GM21381 (cell line): ENCODE measurements at regions not wholly inside any gene's neighbourhood (a gene's known extent, or its start where the extent isn't known, plus 50 kb on each side); places are given as distances from the start of the nearest gene placed in this dataset.

ENCODE experiments used
- ATAC-seq: cut with Tn5 transposase; IDR thresholded peaks from one replicate; pipeline ENCODE4 v1.9.1; 2021; ENCODE audit warnings: mild to moderate bottlenecking, moderate library complexity; ENCODE audit not compliant: unreplicated experiment

DNA sequence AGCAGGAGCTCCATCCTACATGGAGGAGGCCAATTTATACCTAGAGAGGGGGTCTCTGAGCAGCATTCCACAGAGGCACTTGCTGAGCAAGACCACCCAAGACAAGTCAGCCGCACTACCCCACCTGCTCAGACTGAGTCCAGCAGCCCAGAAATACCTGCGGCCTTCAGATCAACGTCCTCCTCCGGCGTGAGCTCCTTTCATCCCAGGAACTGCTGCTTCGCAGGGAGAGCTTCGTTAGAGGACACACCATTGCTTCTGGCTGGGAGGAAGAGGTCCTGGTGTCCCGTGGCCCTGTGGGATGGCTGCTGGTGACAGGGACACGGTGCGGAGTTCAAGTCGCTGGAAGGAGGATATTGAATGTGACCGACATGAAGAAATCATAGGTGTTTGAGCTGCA, 216.9 kb upstream of the PPP2R2D start:
- ATAC-seq, result no peak

- no peak for ATAC-seq
Observed at GRCh38 chr10:131685007-131685406, 215.8 kb upstream of the PPP2R2D start.

DNA sequence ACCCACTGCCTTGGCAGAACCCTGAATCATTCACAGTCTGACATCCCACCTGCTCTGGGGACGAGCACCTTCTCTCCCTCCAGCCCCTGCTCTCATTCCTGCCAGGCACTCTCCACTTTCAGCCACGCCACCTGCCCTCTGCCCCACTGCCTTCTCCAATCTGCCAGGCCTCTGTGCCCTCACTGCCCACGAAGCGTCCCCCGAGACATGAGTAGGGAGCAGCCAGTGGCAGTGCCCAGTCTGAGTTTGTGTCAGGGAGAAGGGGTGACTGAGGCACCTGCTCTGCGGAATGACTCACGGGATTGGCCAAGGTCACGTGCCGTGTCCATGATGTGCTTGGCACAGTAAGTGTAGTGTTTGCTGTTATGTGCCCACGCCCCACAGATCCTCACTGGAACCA, 215.2 kb upstream of the PPP2R2D start:
- ATAC-seq, result no peak

DNA sequence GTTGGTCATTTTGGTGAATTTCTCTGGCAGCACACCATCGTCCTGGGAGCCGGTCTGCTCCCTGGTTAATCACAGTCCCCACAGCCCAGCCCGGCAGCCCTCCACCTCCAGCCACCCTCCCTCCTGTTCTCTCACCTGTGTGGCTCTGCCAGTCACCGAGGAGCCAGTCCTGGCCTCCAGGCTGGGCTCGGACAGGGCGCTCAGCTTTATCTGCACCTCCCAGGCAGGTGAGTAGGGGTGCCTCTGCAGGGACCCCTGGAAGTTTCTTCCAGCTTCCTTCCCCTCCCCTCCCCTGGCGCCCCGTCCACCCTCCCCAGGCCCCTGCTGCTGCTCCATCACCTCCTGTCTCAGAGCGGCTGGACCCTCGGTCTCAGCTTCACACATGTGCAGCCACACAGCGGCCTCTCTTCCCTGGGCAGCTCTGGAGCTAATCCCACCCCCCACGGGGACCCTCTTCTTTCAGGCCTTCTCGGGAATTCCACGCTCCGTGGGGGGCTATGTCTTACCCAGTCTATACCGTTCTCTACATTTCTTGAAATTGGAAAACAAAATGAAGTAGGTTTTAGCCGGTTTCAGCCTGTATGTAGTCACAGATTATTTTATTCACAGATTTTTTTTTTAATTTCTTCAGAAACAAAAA, 213.9 kb upstream of the PPP2R2D start:
- ATAC-seq, result no peak

GRCh38 chr10:131688304-131688703, 212.5 kb upstream of the PPP2R2D start:
- no peak for ATAC-seq

DNA sequence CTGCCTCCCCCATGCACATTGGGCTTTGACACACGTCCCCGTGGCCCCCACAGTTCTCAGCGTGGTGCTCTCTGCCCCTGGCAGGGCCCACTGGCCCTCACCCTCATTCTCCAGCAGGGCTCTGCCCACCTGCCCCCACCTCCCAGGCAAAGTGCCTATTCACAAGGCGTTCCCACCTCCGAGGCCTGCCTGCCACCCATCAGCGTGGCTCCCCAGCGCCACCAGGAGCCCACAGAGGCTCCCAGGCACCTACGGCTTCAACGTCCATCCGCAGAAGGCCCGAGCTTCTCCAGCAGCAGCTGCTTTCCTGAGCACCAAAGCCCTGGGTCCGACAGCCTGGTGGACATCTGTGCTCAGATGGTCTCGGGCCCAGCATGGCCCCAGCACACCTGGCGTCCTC, 211.8 kb upstream of the PPP2R2D start:
- no peak for ATAC-seq

DNA sequence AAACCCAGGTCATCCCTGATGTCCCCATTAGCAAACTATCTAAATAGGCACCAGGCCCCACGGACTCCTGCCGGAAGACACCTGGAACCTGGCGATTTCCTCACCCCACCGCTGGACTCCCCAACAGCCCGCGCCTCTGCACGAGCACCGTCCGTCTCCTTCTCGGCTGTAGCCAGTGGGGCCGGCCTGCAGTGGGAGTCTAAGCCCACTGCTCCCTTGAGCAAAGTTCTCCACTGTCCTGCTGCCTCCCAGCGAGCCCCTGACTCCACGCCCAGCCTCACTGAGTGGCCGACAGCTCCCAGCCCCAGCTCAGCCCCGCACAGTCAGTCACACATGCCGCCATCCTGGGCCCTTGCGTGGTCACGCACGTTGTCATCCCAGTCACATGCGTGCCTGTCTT, 211.3 kb upstream of the PPP2R2D start:
- no peak for ATAC-seq

DNA sequence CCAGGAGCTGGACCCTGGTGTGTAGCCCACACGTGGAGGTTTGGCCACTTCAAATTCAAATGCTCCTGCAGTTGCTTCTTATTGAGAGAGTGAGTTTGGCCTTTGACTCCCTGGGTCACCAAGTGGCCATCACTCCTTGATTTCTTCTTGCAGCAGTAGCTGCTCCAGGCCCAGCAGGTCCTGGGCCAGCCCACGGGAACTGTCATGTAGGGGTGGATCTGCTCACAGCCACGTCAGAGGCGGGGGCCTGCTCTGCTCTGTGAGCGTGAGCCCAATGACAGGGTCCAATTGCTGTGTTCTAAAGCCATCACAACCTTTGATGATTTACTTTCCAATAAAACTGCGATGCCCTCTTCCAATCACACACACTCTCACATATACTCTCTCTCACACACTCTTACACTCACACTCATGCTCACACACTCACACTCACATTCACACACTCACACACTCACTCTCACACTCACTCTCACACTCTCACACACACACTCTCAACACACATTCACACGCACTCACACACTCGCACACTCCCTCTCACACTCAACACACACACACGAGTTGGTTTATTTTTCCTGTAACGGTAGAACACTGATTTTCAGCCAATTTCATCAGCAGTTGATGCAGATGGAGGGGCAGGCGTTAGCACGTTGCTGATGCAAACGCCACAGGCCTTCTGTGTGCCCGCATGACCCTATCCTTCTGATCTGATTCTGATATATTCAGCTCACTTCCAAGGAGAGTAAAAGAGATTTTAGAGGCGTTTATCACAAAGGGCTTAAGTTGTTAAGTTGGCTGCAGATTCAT, 210.7 kb upstream of the PPP2R2D start:
- no peak for ATAC-seq

DNA sequence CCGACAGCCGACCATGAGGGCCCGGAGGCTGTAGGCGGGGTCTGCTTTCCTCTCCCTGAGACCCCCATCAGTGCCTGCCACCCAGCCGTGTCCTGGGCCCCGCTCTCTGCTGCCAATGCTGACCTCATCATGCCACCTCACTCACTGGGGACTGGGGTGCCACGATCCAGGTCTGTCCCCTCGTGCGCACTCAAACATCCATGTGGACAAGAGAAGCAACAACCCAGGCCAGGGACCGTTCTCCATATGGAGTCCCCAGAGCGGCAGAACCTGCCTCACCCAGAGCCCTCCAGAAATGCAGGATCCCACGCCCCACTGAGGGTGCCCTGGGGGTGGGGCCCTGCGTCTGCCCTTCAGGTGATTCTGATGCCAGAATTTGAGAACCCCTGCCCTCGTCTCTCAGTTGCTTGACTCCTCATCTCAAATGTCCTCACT, 210.0 kb upstream of the PPP2R2D start:
- no peak for ATAC-seq

DNA sequence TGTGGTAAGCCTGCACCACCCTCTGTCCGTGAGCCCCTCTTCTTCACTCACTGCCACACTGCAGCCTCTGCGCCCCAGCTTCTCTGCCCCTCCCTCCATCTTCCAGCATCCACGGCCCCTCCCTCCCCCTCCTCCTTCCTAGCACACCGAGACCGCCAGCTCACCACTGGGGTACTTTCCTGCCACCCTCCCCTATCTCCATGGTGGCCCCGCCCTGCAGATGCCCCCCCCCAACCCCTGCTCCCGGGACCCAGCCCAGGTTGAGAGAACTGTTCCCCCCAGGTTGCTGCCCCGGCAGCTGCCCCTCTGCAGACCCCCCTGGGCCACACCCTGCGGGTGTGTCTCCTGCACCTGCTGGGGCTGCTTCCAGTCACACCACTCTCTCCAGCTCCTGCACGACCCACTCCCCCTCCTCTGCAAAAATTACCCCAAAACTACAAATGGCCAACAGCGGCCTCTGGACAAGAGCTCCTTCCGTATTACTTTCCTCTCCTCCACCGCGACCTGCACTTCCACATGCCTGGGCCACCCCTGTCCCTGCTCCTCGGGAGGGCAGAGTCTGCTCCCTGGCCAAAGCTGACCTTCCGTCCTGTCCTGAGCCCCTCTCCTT, 209.2 kb upstream of the PPP2R2D start:
- no peak for ATAC-seq

- ATAC-seq, result no peak
Observed at GRCh38 chr10:131692176-131692575, 208.6 kb upstream of the PPP2R2D start.

DNA sequence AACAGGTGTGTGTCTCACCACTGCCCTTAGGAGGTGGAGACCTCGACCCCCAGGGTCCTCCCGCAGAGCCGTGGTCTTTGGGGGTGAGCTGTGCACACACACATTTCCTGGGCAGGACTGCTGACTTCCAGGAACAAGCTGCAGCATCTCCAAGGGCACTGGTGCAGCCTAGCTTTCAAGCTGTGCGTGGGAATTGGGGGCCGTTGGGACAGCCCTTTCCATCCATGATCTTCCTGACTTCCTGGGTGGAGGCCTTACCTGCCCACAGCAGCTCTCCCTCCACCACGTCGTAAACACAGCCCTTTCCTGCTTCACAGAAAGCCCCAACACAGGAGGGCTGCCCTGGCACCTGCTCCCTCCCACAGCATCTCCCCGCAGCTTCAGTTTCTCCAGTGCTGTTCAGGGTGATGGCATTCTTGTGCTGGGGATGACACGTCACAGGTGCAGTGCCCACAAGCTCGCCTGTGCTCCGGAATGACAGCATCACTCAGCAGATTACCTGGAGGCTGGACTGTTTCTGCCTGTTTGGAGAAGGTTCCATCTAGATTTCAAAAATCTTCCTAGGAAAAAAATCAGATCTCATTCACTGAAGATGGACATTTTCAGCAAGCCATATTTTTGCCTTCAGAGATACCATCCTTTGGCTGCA, 208.0 kb upstream of the PPP2R2D start:
- no peak for ATAC-seq

- ATAC-seq, result no peak
Observed at GRCh38 chr10:131693766-131694165, 207.0 kb upstream of the PPP2R2D start.

- no peak for ATAC-seq
Observed at GRCh38 chr10:131694168-131694780, 206.5 kb upstream of the PPP2R2D start.

DNA sequence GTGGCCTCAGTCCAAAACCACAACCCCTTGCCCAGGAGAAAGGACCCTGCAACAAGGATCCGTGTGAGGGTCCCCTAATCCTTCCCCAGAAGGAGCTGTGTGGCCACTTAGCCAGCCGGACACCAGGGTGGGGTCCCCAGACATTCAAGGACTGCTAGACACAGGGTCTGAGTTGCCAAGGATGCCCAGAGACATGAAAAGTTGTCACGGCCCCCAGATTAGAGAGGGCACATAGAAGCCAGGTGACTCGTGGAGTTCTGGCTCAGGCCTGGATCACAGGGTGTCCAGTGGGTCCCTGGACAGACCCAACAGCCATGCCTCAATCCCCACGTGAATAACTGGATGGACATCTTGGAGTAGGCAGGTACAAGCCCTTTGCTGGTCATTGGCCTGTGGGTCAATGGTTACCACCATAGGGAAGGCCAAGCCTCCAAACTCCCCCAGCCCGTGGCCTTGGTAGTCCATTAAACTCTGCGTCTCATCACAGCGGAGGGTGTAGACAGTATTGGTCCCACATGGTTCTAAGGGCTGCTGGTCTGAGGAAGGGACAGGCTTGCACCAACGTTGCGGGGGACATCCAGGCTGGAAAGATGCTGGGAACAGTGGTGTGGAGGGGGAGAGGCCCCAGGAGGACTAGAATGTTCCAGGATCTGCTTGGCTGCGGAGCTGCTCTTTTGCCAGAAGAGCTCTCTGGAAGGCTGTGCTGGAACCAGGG, 205.9 kb upstream of the PPP2R2D start:
- ATAC-seq, result no peak

- ATAC-seq, result no peak
Observed at GRCh38 chr10:131695496-131696165, 205.2 kb upstream of the PPP2R2D start.

DNA sequence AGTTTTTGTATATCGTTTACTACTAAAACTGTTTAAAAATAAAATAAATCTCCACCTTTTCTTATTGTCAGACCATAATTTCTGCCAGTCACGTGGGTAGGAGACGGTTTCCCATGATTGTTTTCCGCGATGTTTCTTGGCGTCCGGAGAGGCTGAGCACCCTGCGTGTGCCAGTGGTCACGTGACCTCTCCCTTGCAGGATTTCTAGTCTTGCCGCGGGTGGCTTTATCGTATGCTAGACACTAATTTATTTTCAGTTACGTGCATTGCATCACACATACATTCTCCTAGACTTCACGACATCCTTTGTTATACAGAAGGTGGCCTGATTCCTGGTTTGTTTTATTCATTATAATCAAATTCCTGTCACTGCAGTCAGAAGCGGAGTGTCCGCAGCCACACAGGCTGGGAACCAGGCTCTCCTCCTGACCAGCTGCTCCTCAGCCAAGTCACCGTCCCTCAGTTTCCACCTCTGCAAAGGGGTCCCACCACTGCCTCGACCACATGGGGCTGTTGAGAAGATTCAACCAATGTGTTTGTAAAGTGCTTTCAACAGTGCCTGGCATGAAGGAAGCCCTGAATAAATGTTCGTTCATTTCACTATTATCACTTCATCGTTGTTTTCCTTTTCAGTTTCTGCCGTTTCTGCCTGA, 203.2 kb upstream of the PPP2R2D start:
- ATAC-seq, result no peak

- no peak for ATAC-seq
Observed at GRCh38 chr10:131698232-131698631, 202.6 kb upstream of the PPP2R2D start.

DNA sequence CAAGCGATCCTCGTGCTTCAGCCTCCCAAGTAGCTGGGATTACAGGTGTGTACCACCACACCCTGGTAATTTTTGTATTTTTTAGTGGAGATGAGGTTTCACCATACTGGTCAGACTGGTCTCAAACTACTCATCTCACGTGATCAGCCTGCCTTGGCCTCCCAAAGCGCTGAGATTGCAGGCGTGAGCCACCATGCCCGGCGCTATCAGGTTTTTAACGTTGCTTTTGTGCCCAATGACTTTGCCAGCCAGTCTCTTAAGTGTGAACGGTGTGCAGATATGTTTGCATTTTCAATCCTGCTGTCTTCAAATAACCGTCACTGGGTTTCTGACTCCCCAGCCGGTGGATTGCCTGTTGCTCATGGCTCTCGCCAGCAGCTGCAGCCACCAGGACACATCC, 201.8 kb upstream of the PPP2R2D start:
- no peak for ATAC-seq

GRCh38 chr10:131700032-131700431, 200.8 kb upstream of the PPP2R2D start:
- ATAC-seq, result no peak
